GM18868 (cell line): ENCODE measurements at regions not wholly inside any gene's neighbourhood (a gene's known extent, or its start where the extent isn't known, plus 50 kb on each side); places are given as distances from the start of the nearest gene placed in this dataset.
"Not testable (repeated sequence)": the region's sequence is repeated elsewhere in the genome, so short reads cannot be mapped to it uniquely, and the experiment has no call there.

Experiments
- ATAC-seq: cut with Tn5 transposase; IDR thresholded peaks from one replicate; pipeline ENCODE4 v1.9.1; 2021; ENCODE audit warnings: mild to moderate bottlenecking, moderate library complexity; ENCODE audit not compliant: unreplicated experiment

- ATAC-seq, result no peak
Observed at GRCh38 chr14:25350021-25350420, 300.1 kb upstream of the STXBP6 start.

- ATAC-seq, result no peak
Observed at GRCh38 chr14:25349269-25349668, 299.3 kb upstream of the STXBP6 start.

GRCh38 chr14:25340882-25341281 lies 290.9 kb upstream of the STXBP6 start:
- ATAC-seq, result no peak

- ATAC-seq, result no peak
Observed at GRCh38 chr14:25322784-25323183, 272.8 kb upstream of the STXBP6 start.

GRCh38 chr14:25316007-25316406 lies 266.1 kb upstream of the STXBP6 start:
- ATAC-seq, result not testable (repeated sequence)

- no peak for ATAC-seq
Observed at GRCh38 chr14:25308244-25308643, 258.3 kb upstream of the STXBP6 start.

- ATAC-seq, result no peak
Observed at GRCh38 chr14:25303934-25304333, 254.0 kb upstream of the STXBP6 start.

GRCh38 chr14:25298238-25298637 lies 248.3 kb upstream of the STXBP6 start:
- ATAC-seq, result no peak

- not testable (repeated sequence) for ATAC-seq
Observed at GRCh38 chr14:25290154-25290553, 240.2 kb upstream of the STXBP6 start.

GRCh38 chr14:25274529-25274928 lies 224.6 kb upstream of the STXBP6 start:
- no peak for ATAC-seq

- no peak for ATAC-seq
Observed at GRCh38 chr14:25267186-25267585, 217.2 kb upstream of the STXBP6 start.

GRCh38 chr14:25259470-25259869 lies 209.5 kb upstream of the STXBP6 start:
- no peak for ATAC-seq

- ATAC-seq, result no peak
Observed at GRCh38 chr14:25252793-25253192, 202.8 kb upstream of the STXBP6 start.

GRCh38 chr14:25250516-25250915 lies 200.6 kb upstream of the STXBP6 start:
- ATAC-seq, result no peak

GRCh38 chr14:25247609-25248008 lies 197.7 kb upstream of the STXBP6 start:
- no peak for ATAC-seq

GRCh38 chr14:25246751-25247150 lies 196.8 kb upstream of the STXBP6 start:
- no peak for ATAC-seq

- no peak for ATAC-seq
Observed at GRCh38 chr14:25239170-25239569, 189.2 kb upstream of the STXBP6 start.

- ATAC-seq, result no peak
Observed at GRCh38 chr14:25237845-25238244, 187.9 kb upstream of the STXBP6 start.

- ATAC-seq, result no peak
Observed at GRCh38 chr14:25233613-25234012, 183.7 kb upstream of the STXBP6 start.

GRCh38 chr14:25231004-25231403 lies 181.1 kb upstream of the STXBP6 start:
- no peak for ATAC-seq

- no peak for ATAC-seq
Observed at GRCh38 chr14:25226214-25226613, 176.3 kb upstream of the STXBP6 start.

- no peak for ATAC-seq
Observed at GRCh38 chr14:25222256-25222655, 172.3 kb upstream of the STXBP6 start.

GRCh38 chr14:25220514-25220913 lies 170.6 kb upstream of the STXBP6 start:
- ATAC-seq, result no peak

- no peak for ATAC-seq
Observed at GRCh38 chr14:25215607-25216006, 165.7 kb upstream of the STXBP6 start.
